GM18498 (cell line): ENCODE measurements at regions not wholly inside any gene's neighbourhood (a gene's known extent, or its start where the extent isn't known, plus 50 kb on each side); places are given as distances from the start of the nearest gene placed in this dataset.
"Not testable (repeated sequence)": the region's sequence is repeated elsewhere in the genome, so short reads cannot be mapped to it uniquely, and the experiment has no call there.

Source experiments
- ATAC-seq: cut with Tn5 transposase; IDR thresholded peaks from one replicate; pipeline ENCODE4 v1.9.1; 2021; ENCODE audit warnings: mild to moderate bottlenecking, moderate library complexity; ENCODE audit not compliant: unreplicated experiment

DNA sequence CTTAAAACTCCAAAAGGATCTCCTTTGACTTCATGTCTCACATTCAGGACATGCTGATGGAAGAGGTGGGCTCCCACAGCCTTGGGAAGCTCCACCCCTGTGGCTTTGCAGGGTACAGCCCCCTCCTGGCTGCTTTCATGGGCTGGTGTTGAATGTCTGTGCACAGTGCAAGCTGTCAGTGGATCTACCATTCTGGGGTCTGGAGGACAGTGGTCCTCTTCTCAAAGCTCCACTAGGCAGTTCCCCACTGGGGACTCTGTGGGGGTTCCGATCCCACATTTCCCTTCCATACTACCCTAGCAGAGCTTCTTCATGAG is 150.2 kb upstream of the FBXL17 start:
- not testable (repeated sequence) for ATAC-seq

DNA sequence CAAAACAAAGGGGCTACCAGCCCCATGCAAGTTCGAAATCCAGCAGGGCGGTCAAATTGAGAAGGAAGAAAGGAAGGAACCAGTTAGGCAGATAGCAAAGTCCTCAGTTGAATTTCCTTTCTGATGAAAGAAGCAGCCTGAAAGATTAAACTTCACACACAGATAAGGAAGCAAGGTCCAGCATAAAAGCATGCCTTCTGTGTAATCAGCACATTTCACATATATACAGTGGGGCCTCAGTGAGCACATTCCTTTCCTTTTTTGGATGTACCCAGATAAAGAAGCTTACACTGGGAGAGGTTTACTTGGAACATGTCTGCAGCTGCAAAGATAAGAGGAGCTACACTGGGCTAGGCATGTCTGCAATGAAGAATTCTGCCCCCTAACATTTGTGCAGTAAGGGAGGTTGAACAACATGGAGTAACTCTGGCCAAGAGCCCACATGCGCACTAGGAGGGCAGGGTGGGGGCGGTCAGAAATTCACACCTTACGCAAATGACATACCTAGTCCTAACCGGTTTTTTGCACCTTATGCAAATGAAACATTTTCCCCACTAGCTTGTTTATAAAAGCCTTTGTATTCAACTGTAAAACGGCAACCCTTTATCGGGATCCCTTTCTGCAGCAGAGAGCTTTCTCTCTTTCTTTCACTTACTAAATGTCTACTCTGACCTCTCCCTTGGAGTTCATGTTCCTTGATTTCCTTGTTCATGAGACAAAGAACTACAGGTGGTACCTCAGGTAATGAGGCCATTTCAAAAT is 149.7 kb upstream of the FBXL17 start:
- ATAC-seq = no peak

DNA sequence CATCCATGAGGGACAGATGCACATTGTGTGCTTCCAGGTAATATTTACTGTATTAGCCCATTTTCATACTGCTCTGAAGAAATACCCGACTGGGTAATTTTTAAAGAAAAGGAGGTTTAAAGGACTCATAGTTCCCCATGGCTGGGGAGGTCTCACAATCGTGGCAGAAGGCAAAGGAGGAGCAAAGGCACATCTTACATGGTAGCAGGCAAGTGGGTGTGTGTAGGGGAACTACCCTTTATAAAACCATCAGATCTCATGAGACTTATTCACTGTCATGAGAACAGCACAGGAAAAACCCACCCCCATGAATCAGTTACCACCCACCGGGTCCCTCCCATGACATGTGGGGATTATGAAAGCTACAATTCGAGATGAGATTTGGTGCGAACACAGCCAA is 148.8 kb upstream of the FBXL17 start:
- ATAC-seq = no peak

DNA sequence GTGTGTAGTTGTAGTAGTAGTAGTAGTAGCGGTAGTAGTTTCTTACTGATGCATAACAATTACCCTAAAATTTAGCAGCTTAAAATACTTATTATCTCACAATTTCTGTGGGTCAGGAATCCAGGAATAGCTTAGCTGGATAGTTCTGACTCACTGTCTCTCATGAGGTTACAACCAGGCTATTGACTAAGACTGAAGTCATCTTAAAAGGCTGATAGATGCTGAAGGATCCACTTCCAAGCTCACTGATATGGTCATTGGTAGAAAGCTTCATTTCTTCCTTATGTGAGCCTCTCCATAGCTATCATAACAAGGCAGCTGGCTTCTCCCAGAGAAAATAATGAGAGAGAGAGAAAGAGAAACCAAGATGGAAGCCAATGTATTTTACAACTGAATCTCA is 147.5 kb upstream of the FBXL17 start:
- ATAC-seq = no peak

- ATAC-seq = no peak
Measured at GRCh38 chr5:108528655-108529054, 146.8 kb upstream of the FBXL17 start.

GRCh38 chr5:108524564-108524963 is 142.7 kb upstream of the FBXL17 start:
- ATAC-seq = no peak

- peak; percentile 27 for ATAC-seq
Measured at GRCh38 chr5:108523360-108523759, 141.5 kb upstream of the FBXL17 start.

DNA sequence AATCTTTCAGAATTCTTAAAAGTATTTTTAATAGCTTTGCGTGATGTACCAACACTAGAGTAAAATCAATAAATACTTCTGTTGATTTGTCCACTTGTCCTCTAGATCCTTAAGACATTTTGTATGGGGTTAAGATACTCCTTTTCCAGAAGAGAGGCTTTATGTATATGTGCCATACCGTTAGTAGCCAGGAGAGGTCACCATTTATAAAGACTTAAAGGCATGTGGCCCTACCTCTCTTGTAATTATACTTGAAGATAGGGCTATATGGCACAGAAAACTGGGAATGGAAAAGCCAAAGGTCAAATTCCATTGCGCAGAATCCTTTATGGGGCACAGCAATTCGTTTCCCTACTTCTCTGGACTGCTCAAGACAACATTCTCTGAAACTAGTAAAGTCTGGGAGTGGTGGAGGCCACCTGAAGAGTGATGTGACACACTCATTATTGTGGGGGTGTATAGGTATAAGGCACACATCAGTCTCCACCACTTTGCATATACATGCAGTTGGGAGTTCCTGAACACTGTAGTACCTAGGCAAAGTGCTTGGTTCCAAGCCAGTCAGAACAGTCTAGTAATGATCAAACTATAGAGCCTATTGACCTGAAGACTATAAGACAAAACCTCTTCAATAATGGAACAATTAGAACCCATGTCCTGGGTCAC is 140.1 kb upstream of the FBXL17 start:
- peak; percentile 62 for ATAC-seq

DNA sequence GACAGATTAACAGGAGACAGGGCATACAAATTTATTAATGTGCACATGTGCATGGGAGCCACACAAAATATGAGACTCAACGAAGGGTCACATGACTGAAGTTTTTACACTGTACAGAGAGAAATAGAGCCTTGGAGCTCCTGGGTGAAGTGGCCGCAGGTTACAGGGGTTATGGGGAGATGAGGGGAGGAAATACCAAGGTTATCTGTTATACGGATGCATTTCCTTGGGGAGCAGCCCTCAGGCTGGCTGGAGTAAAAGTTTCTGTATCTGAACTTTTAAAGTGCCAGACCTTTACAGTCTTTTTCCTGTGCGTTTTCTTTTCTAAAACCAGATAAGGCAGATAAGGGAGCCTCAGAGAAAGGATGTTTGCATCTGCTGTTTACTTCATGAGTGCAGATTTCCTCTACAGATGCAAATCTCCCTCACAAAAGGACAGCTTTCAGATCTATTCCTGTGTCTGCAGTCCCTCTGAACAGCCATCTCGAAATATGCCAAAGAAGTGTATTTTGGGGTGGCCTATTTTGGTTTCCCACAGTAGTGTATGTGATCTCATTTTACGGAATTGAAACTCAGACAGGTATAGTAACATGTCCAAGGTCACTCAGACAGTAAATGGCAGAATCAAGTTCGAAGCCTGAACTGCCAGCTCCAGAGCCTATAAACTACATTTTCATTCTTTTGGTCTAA is 139.3 kb upstream of the FBXL17 start:
- peak; percentile 84 for ATAC-seq

DNA sequence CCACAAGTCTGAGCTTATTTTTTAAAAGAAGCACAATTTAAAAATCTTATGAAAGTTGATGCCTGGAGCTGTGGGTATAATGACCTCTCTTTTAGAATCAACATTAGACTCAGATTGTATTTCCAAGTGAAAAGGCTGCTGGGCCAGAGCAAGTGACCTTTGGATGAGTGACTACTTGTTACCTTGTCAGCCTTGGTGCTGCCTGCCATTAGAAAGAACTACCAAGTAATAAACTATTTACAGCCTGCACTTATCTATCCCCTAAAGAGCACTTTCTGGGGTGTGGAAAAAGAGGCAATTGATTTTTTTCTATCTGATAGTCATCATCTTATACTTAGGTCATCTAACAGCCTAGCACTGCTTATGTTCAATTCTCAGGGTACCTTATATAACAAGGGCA is 134.9 kb upstream of the FBXL17 start:
- no peak for ATAC-seq

DNA sequence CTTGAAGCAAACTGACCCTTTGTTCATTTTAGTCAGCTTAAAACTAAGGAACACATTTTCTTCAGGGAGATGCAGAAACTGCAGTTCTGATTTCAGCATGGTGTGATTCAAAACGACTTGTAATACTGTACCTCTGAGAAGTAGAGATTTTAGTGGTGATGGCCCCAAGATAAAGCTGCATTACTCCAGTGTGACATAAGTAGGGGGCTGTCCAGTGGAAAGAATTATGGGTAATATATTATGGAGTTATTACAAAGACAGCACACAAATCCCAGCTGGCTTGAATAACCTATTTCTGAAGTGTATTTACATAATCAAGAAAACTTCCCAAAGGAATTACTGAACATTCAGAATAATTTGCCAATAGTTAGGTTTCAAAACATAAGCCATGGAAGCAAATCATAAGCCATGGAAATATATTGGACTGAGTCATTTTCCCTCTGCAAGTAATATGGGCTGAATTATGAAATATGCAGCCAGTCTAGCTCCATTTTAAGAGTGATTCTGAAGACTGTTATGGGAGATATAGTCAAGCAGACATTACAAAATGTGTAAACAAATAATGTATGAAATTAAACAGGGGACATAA is 133.7 kb upstream of the FBXL17 start:
- ATAC-seq = no peak

GRCh38 chr5:108508979-108509378 is 127.1 kb upstream of the FBXL17 start:
- ATAC-seq = no peak

DNA sequence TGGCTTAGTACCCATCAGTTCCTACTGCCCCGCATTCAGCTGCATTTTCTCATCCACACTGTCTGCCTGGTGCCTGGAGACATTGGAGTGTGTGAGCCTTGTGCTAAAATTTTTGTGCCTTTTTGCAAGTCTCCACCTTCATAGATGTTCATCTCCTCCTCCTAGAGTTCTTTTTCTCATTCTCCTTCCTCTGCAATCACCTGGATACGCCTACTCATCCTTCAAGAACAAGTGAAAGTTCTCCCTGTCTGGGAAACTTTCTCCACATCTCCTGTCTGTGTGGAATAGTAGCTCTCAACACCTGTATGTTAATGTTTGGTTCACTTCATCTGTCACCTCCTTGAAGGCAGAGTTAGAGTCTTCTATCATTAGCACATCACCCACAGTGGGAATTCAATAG is 125.7 kb upstream of the FBXL17 start:
- no peak for ATAC-seq

- no peak for ATAC-seq
Measured at GRCh38 chr5:108505608-108506007, 123.7 kb upstream of the FBXL17 start.

DNA sequence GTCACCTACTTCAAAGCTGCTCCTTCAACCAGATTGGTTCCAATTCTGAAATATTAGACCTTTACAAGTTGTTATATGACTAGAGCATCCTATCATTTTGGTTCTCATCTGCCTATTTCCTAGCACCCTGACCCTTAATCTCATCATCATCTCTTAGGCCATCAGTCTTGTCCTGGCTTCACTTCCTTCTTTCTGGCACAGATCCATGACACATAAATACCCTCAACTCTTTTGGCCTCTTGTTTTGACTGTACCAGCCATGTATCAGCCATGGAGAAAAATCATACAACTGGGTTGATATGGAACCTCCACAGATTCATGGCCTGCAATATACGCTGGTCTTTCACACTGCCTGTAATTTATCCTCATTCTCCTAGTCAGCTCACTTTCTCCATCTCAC is 123.1 kb upstream of the FBXL17 start:
- no peak for ATAC-seq

DNA sequence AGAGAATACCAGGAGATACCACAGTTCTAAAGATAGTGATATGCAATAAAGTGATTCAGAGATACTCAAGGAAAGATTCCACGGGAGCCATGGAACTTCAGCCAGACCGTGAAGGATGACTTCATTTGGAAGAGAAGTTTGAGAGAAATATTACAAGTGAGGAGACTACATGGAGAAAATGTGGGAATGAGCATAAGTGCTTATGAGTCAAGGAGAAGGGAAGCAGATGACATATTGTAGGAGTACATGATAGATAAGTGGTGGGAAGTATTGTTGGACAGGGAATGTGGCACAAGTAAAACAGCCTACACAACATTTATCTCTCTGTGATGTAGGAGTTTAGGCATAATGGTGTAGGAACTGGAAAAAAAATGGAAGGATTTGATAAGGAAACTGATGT is 122.1 kb upstream of the FBXL17 start:
- ATAC-seq = no peak

- not testable (repeated sequence) for ATAC-seq
Measured at GRCh38 chr5:108495615-108496014, 113.7 kb upstream of the FBXL17 start.

GRCh38 chr5:108487951-108488350 is 106.1 kb upstream of the FBXL17 start:
- ATAC-seq = no peak

GRCh38 chr5:108484035-108484434 is 102.1 kb upstream of the FBXL17 start:
- ATAC-seq = no peak

GRCh38 chr5:108481355-108481931 is 99.5 kb upstream of the FBXL17 start:
- ATAC-seq = no peak

DNA sequence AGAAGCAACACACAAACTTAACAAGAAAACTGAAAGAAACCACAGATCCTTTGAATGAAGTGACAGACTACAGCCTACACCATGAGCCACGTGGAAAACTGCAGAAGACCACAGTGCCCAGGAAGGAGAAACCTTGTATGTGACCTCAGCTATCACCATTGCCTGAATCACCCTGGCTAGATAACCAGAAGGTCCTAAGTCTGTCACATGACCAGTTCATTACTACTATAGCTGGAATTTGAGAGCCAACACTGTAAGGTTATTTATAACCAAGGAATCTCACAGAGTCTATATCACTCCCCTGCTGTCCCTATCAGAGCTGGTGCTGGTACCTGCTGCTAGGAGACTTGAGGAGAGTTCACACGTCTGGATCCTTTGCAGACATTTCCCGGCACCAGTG is 90.3 kb upstream of the FBXL17 start:
- ATAC-seq = no peak
